Gastroesophageal sphincter (tissue), 4 donors: ENCODE measurements at regions not wholly inside any gene's neighbourhood (a gene's known extent, or its start where the extent isn't known, plus 50 kb on each side); places are given as distances from the start of the nearest gene placed in this dataset.

Source experiments
- ATAC-seq: fragments of 150-250 bp; one replicate; pipeline ENCODE4 v1.9.1; 2016; ENCODE audit warnings: mild to moderate bottlenecking, moderate library complexity
- H3K27ac ChIP-seq, 4 donors: fragments of 200-600 bp; sonication (generic) in 3 of 4; 1 replicate in 3 of 4; 2 replicates in 1 of 4; pipeline ENCODE4 v1.5.1; 2016 to 2019
- H3K27me3 ChIP-seq: fragments of 200-600 bp; sonication (generic); one replicate; pipeline ENCODE4 v1.5.1; 2019
- H3K36me3 ChIP-seq, 2 donors: fragments of 200-600 bp; sonication (generic); one replicate each; pipeline ENCODE4 v1.5.1; 2019; ENCODE audit warnings: control low read depth in 1 of 2
- H3K4me1 ChIP-seq, 3 donors: fragments of 200-600 bp; sonication (generic); 1 replicate in 2 of 3; 2 replicates in 1 of 3; pipeline ENCODE4 v1.5.1; 2016 to 2019; ENCODE audit warnings: control low read depth in 2 of 3
- H3K4me3 ChIP-seq, 2 donors: fragments of 200-600 bp; sonication (generic); one replicate each; pipeline ENCODE4 v1.5.1; 2019; ENCODE audit warnings: mild to moderate bottlenecking in 1 of 2, moderate library complexity in 1 of 2
- H3K9me3 ChIP-seq, 3 donors: fragments of 200-600 bp; sonication (generic); one replicate each; pipeline ENCODE4 v1.5.1; 2017 to 2019; ENCODE audit warnings: control low read depth in 2 of 3
- CTCF ChIP-seq, 4 experiments: fragments of 200-600 bp in 2 of 4; fragments of 450-650 bp in 2 of 4; sonication (generic) in 1 of 4; IDR thresholded peaks; one replicate each; pipeline ENCODE4 v1.5.1; 2017 to 2019; ENCODE audit warnings: antibody characterized with exemption in 4 of 4, mild to moderate bottlenecking in 2 of 4, moderate library complexity in 2 of 4
- EP300 ChIP-seq: sonication (generic); formaldehyde crosslinking; IDR thresholded peaks from one replicate; pipeline ENCODE4 v1.6.1; 2017; ENCODE audit warnings: antibody characterized with exemption, mild to moderate bottlenecking
- POLR2A ChIP-seq, 2 donors: fragments of 450-650 bp; IDR thresholded peaks; one replicate each; pipeline ENCODE4 v1.6.1; 2017; ENCODE audit warnings: antibody characterized with exemption in 2 of 2, mild to moderate bottlenecking in 2 of 2, moderate library complexity in 1 of 2
- POLR2AphosphoS5 ChIP-seq: sonication (generic); formaldehyde crosslinking; IDR thresholded peaks from one replicate; pipeline ENCODE4 v1.6.1; 2017; ENCODE audit warnings: antibody characterized with exemption
- WGBS, 2 donors: methylation state at CpG; one replicate each; pipeline ENCODE4 v1.1.5; 2018; ENCODE audit warnings: low coverage in 1 of 2; 5-methylcytosine and 5-hydroxymethylcytosine counted together

- Histone ChIP-seq H3K9me3 (no peaks in the 10 kb centered on the region), H3K4me3 (no peak overlapping the region), H3K4me1 (no peaks in the 10 kb centered on the region), H3K27me3 (no peaks in the 10 kb centered on the region), H3K36me3 (no peaks in the 10 kb centered on the region), H3K27ac (no peak overlapping the region)
- TF ChIP-seq EP300 (no peak), POLR2AphosphoS5 (no peak), CTCF (IDR thresholded peaks at IDR 0.05) (no peak), POLR2A (IDR thresholded peaks at IDR 0.05) (no peak)
- 77% methylated on average over 4 of the region's 5 CpGs; no CpG with 5 or more reads in 1 of the 2 donors for WGBS, 2 donors
- no peak for ATAC-seq
Measured at GRCh38 chr20:4635781-4636180, 50.5 kb upstream of the PRNP start.

- 38 to 75% methylated on average over 1 of the region's 1 CpG for WGBS, 2 donors
- Histone ChIP-seq H3K27ac (no peak overlapping the region), H3K4me3 (no peak overlapping the region), H3K27me3 (no peaks in the 10 kb centered on the region), H3K9me3 (no peaks in the 10 kb centered on the region), H3K4me1 (no peaks in the 10 kb centered on the region), H3K36me3 (no peaks in the 10 kb centered on the region)
- no peak for ATAC-seq
- no peak for TF ChIP-seq POLR2A (IDR thresholded peaks at IDR 0.05)
- TF ChIP-seq POLR2AphosphoS5, result no peak
- TF ChIP-seq EP300, result no peak
- TF ChIP-seq CTCF (IDR thresholded peaks at IDR 0.05), result no peak
Measured at GRCh38 chr20:4635342-4635741, 50.9 kb upstream of the PRNP start.

GRCh38 chr20:4633780-4634179 is 52.5 kb upstream of the PRNP start:
- no peaks in the 10 kb centered on the region for H3K9me3 ChIP-seq
- no peak overlapping the region for H3K27ac ChIP-seq
- H3K36me3 ChIP-seq, result no peaks in the 10 kb centered on the region
- H3K4me1 ChIP-seq, result no peaks in the 10 kb centered on the region
- no peaks in the 10 kb centered on the region for H3K27me3 ChIP-seq
- 67 to 82% methylated on average over 3 to 4 of the region's 4 CpGs for WGBS, 2 donors
- ATAC-seq, result no peak
- H3K4me3 ChIP-seq, result no peak overlapping the region
- TF ChIP-seq EP300 (no peak), POLR2A (IDR thresholded peaks at IDR 0.05) (no peak), CTCF (IDR thresholded peaks at IDR 0.05) (no peak), POLR2AphosphoS5 (no peak)

- TF ChIP-seq EP300 (no peak), CTCF (IDR thresholded peaks at IDR 0.05) (no peak), POLR2AphosphoS5 (no peak), POLR2A (IDR thresholded peaks at IDR 0.05) (no peak)
- Histone ChIP-seq H3K4me3 (no peak overlapping the region), H3K36me3 (no peaks in the 10 kb centered on the region), H3K4me1 (no peaks in the 10 kb centered on the region), H3K9me3 (no peaks in the 10 kb centered on the region), H3K27ac (no peak overlapping the region), H3K27me3 (no peaks in the 10 kb centered on the region)
- WGBS, 2 donors, result 53 to 67% methylated on average over 2 to 3 of the region's 3 CpGs
- no peak for ATAC-seq
Measured at GRCh38 chr20:4633379-4633778, 52.9 kb upstream of the PRNP start.

GRCh38 chr20:4632876-4633275 is 53.4 kb upstream of the PRNP start:
- no peaks in the 10 kb centered on the region for H3K36me3 ChIP-seq
- H3K27ac ChIP-seq, result no peak overlapping the region
- no peak for ATAC-seq
- WGBS, 2 donors, result 79 to 93% methylated on average over 4 of the region's 4 CpGs
- H3K27me3 ChIP-seq, result no peaks in the 10 kb centered on the region
- no peak for TF ChIP-seq EP300
- TF ChIP-seq POLR2A (IDR thresholded peaks at IDR 0.05), result no peak
- TF ChIP-seq POLR2AphosphoS5, result no peak
- H3K4me1 ChIP-seq, result no peaks in the 10 kb centered on the region
- no peak overlapping the region for H3K4me3 ChIP-seq
- H3K9me3 ChIP-seq, result no peaks in the 10 kb centered on the region
